AG04450 (cell line): ENCODE measurements at regions not wholly inside any gene's neighbourhood (a gene's known extent, or its start where the extent isn't known, plus 50 kb on each side); places are given as distances from the start of the nearest gene placed in this dataset.
"Not testable (repeated sequence)": the region's sequence is repeated elsewhere in the genome, so short reads cannot be mapped to it uniquely, and the experiment has no call there.

Source experiments
- CTCF ChIA-PET: fragments of 300-600, 350-600 bp; formaldehyde crosslinking; extraction: SDS; loops from one replicate; lab custom pipeline; 2022; ENCODE audit warnings: antibody characterized with exemption, inconsistent platforms; lab: Charles Lee
- POLR2A ChIA-PET: fragments of 350-600 bp; formaldehyde crosslinking; extraction: SDS; loops from one replicate; lab custom pipeline; 2021; ENCODE audit warnings: antibody characterized with exemption, inconsistent platforms; lab: Yijun Ruan, JAX
- DNase-seq: peaks from one replicate; pipeline ENCODE4 v3.0.0-alpha.2; 2011; ENCODE audit warnings: low read depth, low spot score
- H3K27ac ChIP-seq: one replicate; pipeline ENCODE4 v1.5.1; 2012; ENCODE audit warnings: low read depth, low read length, control low read depth
- H3K27me3 ChIP-seq: one replicate; pipeline ENCODE4 v1.6.0; 2012; ENCODE audit warnings: low read length; ENCODE audit not compliant: control insufficient read depth, insufficient read depth
- H3K4me3 ChIP-seq: 2 replicates; pipeline ENCODE4 v1.5.1; 2011; ENCODE audit warnings: mild to moderate bottlenecking, low read depth, low read length, control low read depth
- H3K9me3 ChIP-seq: 2 replicates; pipeline ENCODE4 v1.5.1; 2012; ENCODE audit warnings: low read length; ENCODE audit not compliant: control insufficient read depth, insufficient read depth
- CTCF ChIP-seq: IDR thresholded peaks from 2 replicates; pipeline ENCODE4 v1.5.1; 2011; ENCODE audit warnings: low read depth, low read length, control low read depth, inconsistent platforms

- Histone ChIP-seq H3K9me3 (peaks cover 59% of the 10 kb centered on the region), H3K27me3 (no peaks in the 10 kb centered on the region), H3K4me3 (no peak overlapping the region), H3K27ac (no peak overlapping the region)
- ChIA-PET POLR2A (no interaction called here), CTCF (no interaction called here)
- TF ChIP-seq CTCF = no peak
- no peak for DNase-seq
Observed at GRCh38 chr10:38741226-38741625, 647.1 kb downstream of the ZNF37A start.

- H3K27ac ChIP-seq, H3K4me3 ChIP-seq, DNase-seq, CTCF ChIA-PET, H3K27me3 ChIP-seq, POLR2A ChIA-PET: not testable (repeated sequence)
- peaks cover 28% of the 10 kb centered on the region for H3K9me3 ChIP-seq
Observed at GRCh38 chr10:38744446-38744845, 650.3 kb downstream of the ZNF37A start.

- H3K27me3 ChIP-seq, CTCF ChIA-PET, POLR2A ChIA-PET, DNase-seq, H3K27ac ChIP-seq, H3K4me3 ChIP-seq: not testable (repeated sequence)
- H3K9me3 ChIP-seq = peaks cover 16% of the 10 kb centered on the region; the same call in 1 of the 2 replicates
Observed at GRCh38 chr10:38746065-38746464, 651.9 kb downstream of the ZNF37A start.
